Upper lobe of left lung (tissue), 6 donors: ENCODE measurements at regions not wholly inside any gene's neighbourhood (a gene's known extent, or its start where the extent isn't known, plus 50 kb on each side); places are given as distances from the start of the nearest gene placed in this dataset.

Experiments
- ATAC-seq, 2 donors: fragments of 200-7000 bp; cut with Tn5 transposase; one replicate each; pipeline ENCODE4 v1.9.1; 2022; ENCODE audit warnings: mild to moderate bottlenecking in 2 of 2, moderate library complexity in 2 of 2; ENCODE audit not compliant: low FRiP score in 2 of 2
- DNase-seq, 2 donors: peaks; one replicate each; pipeline ENCODE4 v3.0.0-alpha.2; 2019 to 2020
- H3K27ac ChIP-seq, 4 donors: fragments of 200-600 bp; sonication (generic); one replicate each; pipeline ENCODE4 v1.5.1; 2016 to 2019
- H3K27me3 ChIP-seq, 4 donors: fragments of 200-600 bp; sonication (generic); one replicate each; pipeline ENCODE4 v1.5.1; 2017 to 2019
- H3K36me3 ChIP-seq, 4 donors: fragments of 200-600 bp; sonication (generic); one replicate each; pipeline ENCODE4 v1.5.1; 2016 to 2019
- H3K4me1 ChIP-seq, 4 donors: fragments of 200-600 bp; sonication (generic); one replicate each; pipeline ENCODE4 v1.5.1; 2018 to 2019
- H3K4me3 ChIP-seq, 4 donors: fragments of 200-600 bp; sonication (generic); one replicate each; pipeline ENCODE4 v1.5.1; 2017 to 2019; ENCODE audit warnings: mild to moderate bottlenecking in 2 of 4, moderate library complexity in 1 of 4
- H3K9me3 ChIP-seq, 4 donors: fragments of 200-600 bp; sonication (generic); one replicate each; pipeline ENCODE4 v1.5.1; 2018 to 2019
- CTCF ChIP-seq, 6 experiments: fragments of 450-650 bp in 4 of 6; fragments of 200-600 bp in 2 of 6; sonication (generic) in 2 of 6; IDR thresholded peaks; one replicate each; pipeline ENCODE4 v1.5.1; 2016 to 2019; ENCODE audit warnings: antibody characterized with exemption in 6 of 6
- EP300 ChIP-seq, 4 donors: sonication (generic); formaldehyde crosslinking; IDR thresholded peaks; one replicate each; pipeline ENCODE4 v1.5.1; 2017; ENCODE audit warnings: antibody characterized with exemption in 4 of 4, control low read depth in 2 of 4
- POLR2A ChIP-seq, 4 donors: fragments of 450-650 bp; IDR thresholded peaks; one replicate each; pipeline ENCODE4 v1.5.1; 2016 to 2017; ENCODE audit warnings: antibody characterized with exemption in 4 of 4, mild to moderate bottlenecking in 2 of 4
- POLR2AphosphoS5 ChIP-seq, 2 donors: sonication (generic); formaldehyde crosslinking; IDR thresholded peaks; one replicate each; pipeline ENCODE4 v1.5.1; 2017; ENCODE audit warnings: antibody characterized with exemption in 2 of 2
- WGBS, 2 donors: methylation state at CpG; one replicate each; pipeline ENCODE4 v1.1.5; 2017 to 2018; 5-methylcytosine and 5-hydroxymethylcytosine counted together
- donor health status: DM: no; HTN: no; CAD: no; lungs with moderate emphysema.
- donor health status: DM: no; HTN: yes; CAD: no; lungs with severe emphysema.

GRCh38 chr1:89453123-89453972 is 71.3 kb upstream of the LRRC8B start:
- WGBS, 2 donors = 88 to 89% methylated on average over 7 to 9 of the region's 9 CpGs

GRCh38 chr1:89454845-89455521 is 69.6 kb upstream of the LRRC8B start:
- TF ChIP-seq CTCF (IDR thresholded peaks at IDR 0.05) (peak; percentile 47 to 83 (median 66)), POLR2AphosphoS5 (IDR thresholded peaks at IDR 0.05) (no peak)
- no peak overlapping the region for H3K4me3 ChIP-seq
- no peak overlapping the region for H3K27ac ChIP-seq
- ATAC-seq = peak in 1 of 2 donors; percentile 75
- 23 to 31% methylated on average over 7 of the region's 7 CpGs for WGBS, 2 donors
- no peaks in the 10 kb centered on the region for H3K27me3 ChIP-seq
- peak in 1 of 2 donors; percentile 37 for DNase-seq
- no peaks in the 10 kb centered on the region for H3K9me3 ChIP-seq
- H3K4me1 ChIP-seq = peaks cover 0 to 5% (median 0%) of the 10 kb centered on the region in 4 donors
- H3K36me3 ChIP-seq = no peaks in the 10 kb centered on the region

More at GRCh38 chr1:89453123-89453972, 71.3 kb upstream of the LRRC8B start:
- Histone ChIP-seq H3K4me1 (peaks cover 0 to 5% (median 0%) of the 10 kb centered on the region in 4 donors), H3K27me3 (no peaks in the 10 kb centered on the region), H3K9me3 (no peaks in the 10 kb centered on the region), H3K36me3 (no peaks in the 10 kb centered on the region), H3K4me3 (no peak overlapping the region), H3K27ac (no peak overlapping the region)
- DNase-seq (no peak), ATAC-seq (no peak)
- TF ChIP-seq POLR2A (IDR thresholded peaks at IDR 0.05) (no peak), EP300 (IDR thresholded peaks at IDR 0.05) (no peak), POLR2AphosphoS5 (IDR thresholded peaks at IDR 0.05) (no peak), CTCF (IDR thresholded peaks at IDR 0.05) (no peak)

GRCh38 chr1:89457046-89457445 is 67.6 kb upstream of the LRRC8B start:
- DNase-seq (no peak), ATAC-seq (no peak)
- WGBS, 2 donors = 92 to 96% methylated on average over 1 of the region's 1 CpG
- TF ChIP-seq POLR2A (IDR thresholded peaks at IDR 0.05) (no peak), POLR2AphosphoS5 (IDR thresholded peaks at IDR 0.05) (no peak), EP300 (IDR thresholded peaks at IDR 0.05) (no peak), CTCF (IDR thresholded peaks at IDR 0.05) (no peak)
- peaks cover 0 to 5% (median 0%) of the 10 kb centered on the region in 4 donors for H3K4me1 ChIP-seq
- H3K4me3 ChIP-seq = no peak overlapping the region
- H3K36me3 ChIP-seq = no peaks in the 10 kb centered on the region
- no peak overlapping the region for H3K27ac ChIP-seq
- H3K9me3 ChIP-seq = no peaks in the 10 kb centered on the region
- no peaks in the 10 kb centered on the region for H3K27me3 ChIP-seq

- H3K27me3 ChIP-seq = no peaks in the 10 kb centered on the region
- H3K27ac ChIP-seq = no peak overlapping the region
- H3K4me1 ChIP-seq = peaks cover 0 to 5% (median 0%) of the 10 kb centered on the region in 4 donors
- no peak overlapping the region for H3K4me3 ChIP-seq
- no peak for ATAC-seq
- DNase-seq = no peak
- H3K9me3 ChIP-seq = no peaks in the 10 kb centered on the region
- TF ChIP-seq EP300 (IDR thresholded peaks at IDR 0.05) (no peak), POLR2A (IDR thresholded peaks at IDR 0.05) (no peak), POLR2AphosphoS5 (IDR thresholded peaks at IDR 0.05) (no peak), CTCF (IDR thresholded peaks at IDR 0.05) (no peak)
- no peaks in the 10 kb centered on the region for H3K36me3 ChIP-seq
- 87 to 95% methylated on average over 2 of the region's 2 CpGs for WGBS, 2 donors
Measured at GRCh38 chr1:89459081-89459480, 65.5 kb upstream of the LRRC8B start.
